H9 (cell line): ENCODE measurements at regions not wholly inside any gene's neighbourhood (a gene's known extent, or its start where the extent isn't known, plus 50 kb on each side); places are given as distances from the start of the nearest gene placed in this dataset.

Experiments
- DNase-seq: peaks from one replicate; pipeline ENCODE4 v3.0.0-alpha.2; 2017
- H2AFZ ChIP-seq: one replicate; pipeline ENCODE4 v1.6.1; 2013; ENCODE audit warnings: mild to moderate bottlenecking, low read length, control low read depth, moderate library complexity
- H2AK5ac ChIP-seq: 2 replicates; pipeline ENCODE4 v1.6.1; 2013; ENCODE audit warnings: low read length, control low read depth, mixed read lengths; ENCODE audit not compliant: insufficient read length
- H2BK120ac ChIP-seq: one replicate; pipeline ENCODE4 v1.6.1; 2013; ENCODE audit warnings: low read depth, mild to moderate bottlenecking, low read length, control low read depth, inconsistent platforms; ENCODE audit not compliant: poor library complexity, severe bottlenecking
- H2BK12ac ChIP-seq: 2 replicates; pipeline ENCODE4 v1.6.1; 2013; ENCODE audit warnings: low read length, control low read depth, mixed read lengths, low read depth; ENCODE audit not compliant: insufficient read length
- H2BK15ac ChIP-seq: 2 replicates; pipeline ENCODE4 v1.6.1; 2013; ENCODE audit warnings: low read depth, low read length, control low read depth
- H2BK20ac ChIP-seq: one replicate; pipeline ENCODE4 v1.6.1; 2013; ENCODE audit warnings: low read depth, mild to moderate bottlenecking, low read length, control low read depth, inconsistent platforms; ENCODE audit not compliant: poor library complexity, severe bottlenecking
- H2BK5ac ChIP-seq: 2 replicates; pipeline ENCODE4 v1.6.1; 2013; ENCODE audit warnings: low read length, control low read depth, mixed read lengths; ENCODE audit not compliant: insufficient read length
- H3K14ac ChIP-seq: 2 replicates; pipeline ENCODE4 v1.6.1; 2013; ENCODE audit warnings: low read length, control low read depth; ENCODE audit not compliant: insufficient read depth
- H3K18ac ChIP-seq: 2 replicates; pipeline ENCODE4 v1.6.1; 2013; ENCODE audit warnings: low read depth, mild to moderate bottlenecking, mixed read lengths, low read length, control low read depth; ENCODE audit not compliant: insufficient read length
- H3K23ac ChIP-seq: 2 replicates; pipeline ENCODE4 v1.6.1; 2013; ENCODE audit warnings: low read length, control low read depth, mixed read lengths, low read depth; ENCODE audit not compliant: insufficient read length
- H3K23me2 ChIP-seq: 2 replicates; pipeline ENCODE4 v1.6.1; 2013; ENCODE audit warnings: low read depth, mild to moderate bottlenecking, mixed read lengths, low read length, control low read depth; ENCODE audit not compliant: insufficient read length, poor library complexity, severe bottlenecking
- H3K27ac ChIP-seq: 2 replicates; pipeline ENCODE4 v1.5.1; 2013; ENCODE audit warnings: low read length, control low read depth, mixed read lengths, low read depth; ENCODE audit not compliant: insufficient read length
- H3K27me3 ChIP-seq: 2 replicates; pipeline ENCODE4 v1.6.1; 2013; ENCODE audit warnings: low read length, control low read depth, inconsistent platforms; ENCODE audit not compliant: insufficient read depth
- H3K4ac ChIP-seq: 2 replicates; pipeline ENCODE4 v1.6.1; 2013; ENCODE audit warnings: low read depth, mild to moderate bottlenecking, control low read depth, inconsistent platforms, low read length, moderate library complexity
- H3K4me1 ChIP-seq: 2 replicates; pipeline ENCODE4 v1.6.1; 2013; ENCODE audit warnings: low read length, control low read depth, inconsistent platforms; ENCODE audit not compliant: insufficient read depth
- H3K4me2 ChIP-seq: 2 replicates; pipeline ENCODE4 v1.6.1; 2013; ENCODE audit warnings: low read length, control low read depth, mixed read lengths; ENCODE audit not compliant: insufficient read length, insufficient read depth
- H3K56ac ChIP-seq: 2 replicates; pipeline ENCODE4 v1.6.1; 2013; ENCODE audit warnings: low read depth, mild to moderate bottlenecking, mixed read lengths, low read length, control low read depth; ENCODE audit not compliant: insufficient read length
- H3K79me1 ChIP-seq: 2 replicates; pipeline ENCODE4 v1.6.1; 2013; ENCODE audit warnings: low read depth, mild to moderate bottlenecking, moderate library complexity, low read length, control low read depth, inconsistent platforms; ENCODE audit not compliant: insufficient read depth, poor library complexity, severe bottlenecking
- H3K79me2 ChIP-seq: 2 replicates; pipeline ENCODE4 v1.6.1; 2013; ENCODE audit warnings: low read length, control low read depth, inconsistent platforms; ENCODE audit not compliant: insufficient read depth
- H3K9ac ChIP-seq: 2 replicates; pipeline ENCODE4 v1.6.1; 2013; ENCODE audit warnings: low read length, control low read depth, mixed read lengths; ENCODE audit not compliant: insufficient read length; ENCODE audit errors: extremely low read depth
- H3K9me3 ChIP-seq: one replicate; pipeline ENCODE4 v1.6.1; 2013; ENCODE audit warnings: low read depth, low read length, inconsistent platforms; ENCODE audit not compliant: control insufficient read depth
- H3T11ph ChIP-seq: one replicate; pipeline ENCODE4 v1.6.1; 2013; ENCODE audit warnings: mild to moderate bottlenecking, low read length, control low read depth, inconsistent platforms
- H4K20me1 ChIP-seq: one replicate; pipeline ENCODE4 v1.6.1; 2013; ENCODE audit not compliant: control insufficient read depth, insufficient read length, insufficient read depth
- H4K5ac ChIP-seq: 2 replicates; pipeline ENCODE4 v1.6.1; 2013; ENCODE audit warnings: low read depth, mild to moderate bottlenecking, mixed read lengths, low read length, control low read depth; ENCODE audit not compliant: insufficient read length
- H4K8ac ChIP-seq: replicated peaks from 2 replicates; pipeline ENCODE4 v1.6.1; 2013; ENCODE audit warnings: low read length, control low read depth, mixed read lengths, low read depth; ENCODE audit not compliant: insufficient read length
- H4K91ac ChIP-seq: 2 replicates; pipeline ENCODE4 v1.6.1; 2013; ENCODE audit warnings: low read depth, mild to moderate bottlenecking, moderate library complexity, mixed read lengths, low read length, control low read depth; ENCODE audit not compliant: insufficient read length
- H3K27ac Mint-ChIP-seq, 3 experiments: 2 replicates in 2 of 3; 3 replicates in 1 of 3; pipeline ENCODE4 v1.8.0; 2020 to 2021; ENCODE audit warnings: mixed read lengths in 3 of 3, mild to moderate bottlenecking in 1 of 3, moderate library complexity in 1 of 3
- H3K27me3 Mint-ChIP-seq: 2 replicates; pipeline ENCODE4 v1.8.0; 2021; ENCODE audit warnings: low read depth, mild to moderate bottlenecking, moderate library complexity, mixed read lengths
- H3K36me3 Mint-ChIP-seq, 3 experiments: 2 replicates in 2 of 3; 3 replicates in 1 of 3; pipeline ENCODE4 v1.8.0; 2020 to 2021; ENCODE audit warnings: low read depth in 3 of 3, mixed read lengths in 3 of 3; ENCODE audit not compliant: insufficient read depth in 1 of 3
- H3K4me1 Mint-ChIP-seq, 2 experiments: 2 replicates each; pipeline ENCODE4 v1.8.0; 2020; ENCODE audit warnings: mixed read lengths in 2 of 2
- H3K4me3 Mint-ChIP-seq, 2 experiments: 2 replicates in 1 of 2; 3 replicates in 1 of 2; pipeline ENCODE4 v1.8.0; 2020 to 2021; ENCODE audit warnings: mild to moderate bottlenecking in 2 of 2, mixed read lengths in 2 of 2, moderate library complexity in 1 of 2
- H3K9me3 Mint-ChIP-seq, 2 experiments: 2 replicates in 1 of 2; 3 replicates in 1 of 2; pipeline ENCODE4 v1.8.0; 2020; ENCODE audit warnings: mild to moderate bottlenecking in 2 of 2, mixed read lengths in 2 of 2, moderate library complexity in 1 of 2
- CTCF ChIP-seq: fragments of 200-600 bp; sonication (generic); conservative IDR thresholded peaks from 3 replicates; pipeline ENCODE4 v1.8.0; 2021; ENCODE audit warnings: antibody characterized with exemption, mild to moderate bottlenecking
- WGBS: extraction: QIAGEN DNeasy Blood & Tissue Kit; methylation state at CpG from one replicate; pipeline ENCODE4 v1.1.7; 2013; ENCODE audit warnings: missing lambda C conversion rate, low lambda C conversion rate, mixed read lengths; ENCODE audit not compliant: insufficient read length; ENCODE audit errors: extremely low coverage; 5-methylcytosine and 5-hydroxymethylcytosine counted together

GRCh38 chr3:3355442-3355841 is 176.0 kb upstream of the CRBN start:
- H3K23ac ChIP-seq = no peak overlapping the region
- no peak overlapping the region for H4K91ac ChIP-seq
- H2BK5ac ChIP-seq = no peak overlapping the region
- H3K4me1 ChIP-seq = no peaks in the 10 kb centered on the region
- no peaks in the 10 kb centered on the region for H3K79me2 ChIP-seq
- no peak overlapping the region for H3K9ac ChIP-seq
- Mint-ChIP-seq H3K36me3 (no peaks in the 10 kb centered on the region), H3K4me3 (no peak overlapping the region), H3K9me3 (no peaks in the 10 kb centered on the region), H3K27ac (no peak overlapping the region), H3K27me3 (no peaks in the 10 kb centered on the region; the same call in 1 of the 2 replicates), H3K4me1 (no peaks in the 10 kb centered on the region)
- H3K14ac ChIP-seq = no peak overlapping the region
- H2AK5ac ChIP-seq = no peak overlapping the region
- TF ChIP-seq CTCF = no peak
- no peak overlapping the region for H4K8ac ChIP-seq
- no peak overlapping the region for H2BK12ac ChIP-seq
- no peak overlapping the region for H2BK15ac ChIP-seq
- no peaks in the 10 kb centered on the region for H3K23me2 ChIP-seq
- no peaks in the 10 kb centered on the region for H3K79me1 ChIP-seq
- H3K27ac ChIP-seq = no peak overlapping the region
- no peaks in the 10 kb centered on the region for H3K9me3 ChIP-seq
- no peak overlapping the region for H3K56ac ChIP-seq
- DNase-seq = no peak
- no peaks in the 10 kb centered on the region for H4K20me1 ChIP-seq
- H2AFZ ChIP-seq = no peak overlapping the region
- H3K4me2 ChIP-seq = no peak overlapping the region
- no peaks in the 10 kb centered on the region for H3K27me3 ChIP-seq
- no peak overlapping the region for H2BK120ac ChIP-seq
- H3T11ph ChIP-seq = no peak overlapping the region
- H3K18ac ChIP-seq = no peak overlapping the region
- WGBS = no CpG with 5 or more reads among the region's 1 CpG
- no peak overlapping the region for H4K5ac ChIP-seq
- no peak overlapping the region for H3K4ac ChIP-seq
- no peak overlapping the region for H2BK20ac ChIP-seq
